ENCODE measurements at regions not wholly inside any gene's neighbourhood (a gene's known extent, or its start where the extent isn't known, plus 50 kb on each side); places are given as distances from the start of the nearest gene placed in this dataset.

DNA sequence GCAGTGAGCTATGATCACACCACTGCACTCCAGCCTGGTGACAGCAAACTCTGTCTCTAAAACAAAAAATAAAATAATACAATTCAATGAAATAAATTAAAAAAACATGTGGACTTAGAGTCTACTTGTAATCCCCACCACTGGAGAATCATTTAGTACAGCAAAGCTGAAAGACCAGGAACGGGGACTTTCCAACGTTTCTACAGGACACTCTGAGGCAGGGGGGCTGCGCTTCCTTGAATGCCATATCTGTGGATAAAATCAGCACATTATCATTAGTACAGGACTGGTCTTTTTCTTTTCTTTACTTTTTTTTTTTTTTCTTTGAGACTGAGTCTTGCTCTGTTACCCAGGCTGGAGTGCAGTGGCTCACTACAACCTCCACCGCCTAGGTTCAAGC is 124.8 kb downstream of the MXRA5 start:
- DNase-seq = no peak

DNA sequence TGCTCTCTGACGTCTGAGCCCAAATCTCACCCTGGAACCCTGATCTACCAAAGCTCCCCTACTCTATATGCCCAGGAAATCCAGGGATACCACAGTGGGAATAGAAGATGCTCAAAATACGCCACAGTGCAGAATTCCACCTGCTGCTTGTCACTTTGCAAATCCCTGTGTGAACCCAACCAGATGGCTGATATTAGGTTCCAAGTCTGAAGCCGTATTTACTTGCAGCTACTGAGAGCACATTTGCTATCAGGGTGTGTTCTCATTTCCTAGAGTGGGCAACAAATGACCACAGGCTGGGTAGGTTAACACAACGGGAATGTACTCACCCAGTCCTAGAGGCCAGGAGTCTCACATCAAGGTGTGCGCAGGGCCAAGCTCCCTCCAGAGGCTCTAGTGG is 126.8 kb downstream of the MXRA5 start:
- 24% methylated on average over 3 of the region's 5 CpGs for WGBS (ENCODE audit: low lambda C conversion rate)
- no peaks in the 10 kb centered on the region for H3K9me3 ChIP-seq
- ChIA-PET POLR2A (interaction anchor here (1.1 kb wide), 1 partner anchor 10 kb away, joined by 4 read pairs; no protein-coding TSS in a partner anchor), CTCF (no interaction called here)
- TF ChIP-seq GATA2 (CRISPR knock-in tag; IDR thresholded peaks at IDR 0.05) (no peak), ELF1 (IDR thresholded peaks at IDR 0.05) (no peak), NRF1 (IDR thresholded peaks at IDR 0.05; ENCODE audit: low read depth, low read length) (no peak), GABPA (IDR thresholded peaks at IDR 0.05; ENCODE audit: low read depth) (no peak), SMC3 (IDR thresholded peaks at IDR 0.05; ENCODE audit: low read depth, low read length) (no peak), TAF1 (IDR thresholded peaks at IDR 0.05; ENCODE audit: borderline replicate concordance, low read depth, low read length) (no peak), TCF12 (IDR thresholded peaks at IDR 0.05) (no peak), FOXJ3 (CRISPR knock-in tag; IDR thresholded peaks at IDR 0.05) (no peak), RCOR1 (IDR thresholded peaks at IDR 0.05; ENCODE audit: low read length) (no peak)
- TF ChIP-seq, protein P1, sequence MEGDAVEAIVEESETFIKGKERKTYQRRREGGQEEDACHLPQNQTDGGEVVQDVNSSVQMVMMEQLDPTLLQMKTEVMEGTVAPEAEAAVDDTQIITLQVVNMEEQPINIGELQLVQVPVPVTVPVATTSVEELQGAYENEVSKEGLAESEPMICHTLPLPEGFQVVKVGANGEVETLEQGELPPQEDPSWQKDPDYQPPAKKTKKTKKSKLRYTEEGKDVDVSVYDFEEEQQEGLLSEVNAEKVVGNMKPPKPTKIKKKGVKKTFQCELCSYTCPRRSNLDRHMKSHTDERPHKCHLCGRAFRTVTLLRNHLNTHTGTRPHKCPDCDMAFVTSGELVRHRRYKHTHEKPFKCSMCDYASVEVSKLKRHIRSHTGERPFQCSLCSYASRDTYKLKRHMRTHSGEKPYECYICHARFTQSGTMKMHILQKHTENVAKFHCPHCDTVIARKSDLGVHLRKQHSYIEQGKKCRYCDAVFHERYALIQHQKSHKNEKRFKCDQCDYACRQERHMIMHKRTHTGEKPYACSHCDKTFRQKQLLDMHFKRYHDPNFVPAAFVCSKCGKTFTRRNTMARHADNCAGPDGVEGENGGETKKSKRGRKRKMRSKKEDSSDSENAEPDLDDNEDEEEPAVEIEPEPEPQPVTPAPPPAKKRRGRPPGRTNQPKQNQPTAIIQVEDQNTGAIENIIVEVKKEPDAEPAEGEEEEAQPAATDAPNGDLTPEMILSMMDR (IDR thresholded peaks at IDR 0.05) = no peak
- no peak for DNase-seq
- H3F3A ChIP-seq (replicated peaks; ENCODE audit: insufficient read depth) = no peaks in the 10 kb centered on the region
- H3K4me3 ChIP-seq (ENCODE audit: low read depth in 2 of 2, low read length in 1 of 2) = no peak overlapping the region
- H3K9ac ChIP-seq = no peak overlapping the region
- no peaks in the 10 kb centered on the region for H3K9me2 ChIP-seq
- no peaks in the 10 kb centered on the region for H3K36me3 ChIP-seq (replicated peaks in 1 of 2; ENCODE audit: control insufficient read depth in 1 of 2, insufficient read depth in 2 of 2, low read length in 1 of 2)
- no peaks in the 10 kb centered on the region for H3K27me3 ChIP-seq (ENCODE audit: insufficient read depth)
- H4K20me1 ChIP-seq (ENCODE audit: insufficient read depth) = no peaks in the 10 kb centered on the region
- H3K79me2 ChIP-seq (ENCODE audit: insufficient read depth) = no peaks in the 10 kb centered on the region
- no peak overlapping the region for H3K4me2 ChIP-seq
- no peak overlapping the region for H3K27ac ChIP-seq (ENCODE audit: low read depth in 2 of 2, low read length in 1 of 2)
- no peaks in the 10 kb centered on the region for H3K4me1 ChIP-seq (ENCODE audit: control insufficient read depth in 1 of 2, insufficient read depth in 2 of 2, low read depth in 1 of 2, low read length in 1 of 2)
- H2AFZ ChIP-seq (ENCODE audit: low read depth) = no peak overlapping the region

More for the DNA sequence above, 124.8 kb downstream of the MXRA5 start:
- Histone ChIP-seq H3K9me3 (no peaks in the 10 kb centered on the region), H3K27ac (ENCODE audit: low read depth in 2 of 2, low read length in 1 of 2) (no peak overlapping the region), H3F3A (replicated peaks; ENCODE audit: insufficient read depth) (no peaks in the 10 kb centered on the region), H3K9ac (no peak overlapping the region), H3K36me3 (replicated peaks in 1 of 2; ENCODE audit: control insufficient read depth in 1 of 2, insufficient read depth in 2 of 2, low read length in 1 of 2) (no peaks in the 10 kb centered on the region), H3K9me2 (no peaks in the 10 kb centered on the region), H4K20me1 (ENCODE audit: insufficient read depth) (no peaks in the 10 kb centered on the region), H3K4me1 (ENCODE audit: control insufficient read depth in 1 of 2, insufficient read depth in 2 of 2, low read depth in 1 of 2, low read length in 1 of 2) (no peaks in the 10 kb centered on the region), H3K79me2 (ENCODE audit: insufficient read depth) (no peaks in the 10 kb centered on the region), H3K4me3 (ENCODE audit: low read depth in 2 of 2, low read length in 1 of 2) (no peak overlapping the region), H2AFZ (ENCODE audit: low read depth) (no peak overlapping the region), H3K4me2 (no peak overlapping the region), H3K27me3 (ENCODE audit: insufficient read depth) (no peaks in the 10 kb centered on the region)
- TF ChIP-seq FOXJ3 (CRISPR knock-in tag; IDR thresholded peaks at IDR 0.05) (no peak), EZH2phosphoT487 (IDR thresholded peaks at IDR 0.05; ENCODE audit: borderline replicate concordance, low read depth) (no peak), SMC3 (IDR thresholded peaks at IDR 0.05; ENCODE audit: low read depth, low read length) (no peak), TCF12 (IDR thresholded peaks at IDR 0.05) (no peak), NFIC (IDR thresholded peaks at IDR 0.05; ENCODE audit: borderline replicate concordance) (no peak), FOXM1 (IDR thresholded peaks at IDR 0.05; ENCODE audit: low read depth) (no peak), MEF2A (IDR thresholded peaks at IDR 0.05; ENCODE audit: borderline replicate concordance, low read depth) (no peak)
- TF ChIP-seq, protein P2, sequence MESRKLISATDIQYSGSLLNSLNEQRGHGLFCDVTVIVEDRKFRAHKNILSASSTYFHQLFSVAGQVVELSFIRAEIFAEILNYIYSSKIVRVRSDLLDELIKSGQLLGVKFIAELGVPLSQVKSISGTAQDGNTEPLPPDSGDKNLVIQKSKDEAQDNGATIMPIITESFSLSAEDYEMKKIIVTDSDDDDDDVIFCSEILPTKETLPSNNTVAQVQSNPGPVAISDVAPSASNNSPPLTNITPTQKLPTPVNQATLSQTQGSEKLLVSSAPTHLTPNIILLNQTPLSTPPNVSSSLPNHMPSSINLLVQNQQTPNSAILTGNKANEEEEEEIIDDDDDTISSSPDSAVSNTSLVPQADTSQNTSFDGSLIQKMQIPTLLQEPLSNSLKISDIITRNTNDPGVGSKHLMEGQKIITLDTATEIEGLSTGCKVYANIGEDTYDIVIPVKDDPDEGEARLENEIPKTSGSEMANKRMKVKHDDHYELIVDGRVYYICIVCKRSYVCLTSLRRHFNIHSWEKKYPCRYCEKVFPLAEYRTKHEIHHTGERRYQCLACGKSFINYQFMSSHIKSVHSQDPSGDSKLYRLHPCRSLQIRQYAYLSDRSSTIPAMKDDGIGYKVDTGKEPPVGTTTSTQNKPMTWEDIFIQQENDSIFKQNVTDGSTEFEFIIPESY (IDR thresholded peaks at IDR 0.05; ENCODE audit: borderline replicate concordance, low read depth) = no peak
- TF ChIP-seq, protein P1 (IDR thresholded peaks at IDR 0.05) = no peak
- ChIA-PET POLR2A (no interaction called here), CTCF (no interaction called here)
- WGBS (ENCODE audit: low lambda C conversion rate) = 20% methylated on average over 4 of the region's 4 CpGs

Data from SK-N-SH (cell line).